GM21619 (cell line): ENCODE measurements at regions not wholly inside any gene's neighbourhood (a gene's known extent, or its start where the extent isn't known, plus 50 kb on each side); places are given as distances from the start of the nearest gene placed in this dataset.
"Not testable (repeated sequence)": the region's sequence is repeated elsewhere in the genome, so short reads cannot be mapped to it uniquely, and the experiment has no call there.

Experiments used
- ATAC-seq: cut with Tn5 transposase; IDR thresholded peaks from one replicate; pipeline ENCODE4 v1.9.1; 2021; ENCODE audit not compliant: unreplicated experiment

GRCh38 chr1:69058454-69058853 lies 509.3 kb upstream of the LRRC7 start:
- no peak for ATAC-seq

- ATAC-seq = no peak
These were observed 496.9 kb upstream of the LRRC7 start for GRCh38 chr1:69070660-69071373.

GRCh38 chr1:69073176-69073575 lies 494.5 kb upstream of the LRRC7 start:
- ATAC-seq = no peak

- no peak for ATAC-seq
These were observed 491.1 kb upstream of the LRRC7 start for GRCh38 chr1:69076631-69077030.

- no peak for ATAC-seq
These were observed 490.5 kb upstream of the LRRC7 start for GRCh38 chr1:69077198-69077597.

GRCh38 chr1:69077633-69078032 lies 490.1 kb upstream of the LRRC7 start:
- ATAC-seq = no peak

GRCh38 chr1:69081668-69082067 lies 486.1 kb upstream of the LRRC7 start:
- no peak for ATAC-seq

GRCh38 chr1:69082312-69082711 lies 485.4 kb upstream of the LRRC7 start:
- no peak for ATAC-seq

GRCh38 chr1:69086148-69086547 lies 481.6 kb upstream of the LRRC7 start:
- no peak for ATAC-seq

- no peak for ATAC-seq
These were observed 479.2 kb upstream of the LRRC7 start for GRCh38 chr1:69088571-69088970.

- ATAC-seq = no peak
These were observed 477.6 kb upstream of the LRRC7 start for GRCh38 chr1:69090170-69090569.

GRCh38 chr1:69090752-69091151 lies 477.0 kb upstream of the LRRC7 start:
- ATAC-seq = no peak

GRCh38 chr1:69102058-69102457 lies 465.7 kb upstream of the LRRC7 start:
- ATAC-seq = not testable (repeated sequence)

GRCh38 chr1:69103213-69103612 lies 464.5 kb upstream of the LRRC7 start:
- no peak for ATAC-seq

- no peak for ATAC-seq
These were observed 463.9 kb upstream of the LRRC7 start for GRCh38 chr1:69103705-69104385.

- no peak for ATAC-seq
These were observed 462.8 kb upstream of the LRRC7 start for GRCh38 chr1:69104894-69105293.

- ATAC-seq = no peak
These were observed 458.4 kb upstream of the LRRC7 start for GRCh38 chr1:69109277-69109676.

- ATAC-seq = no peak
These were observed 456.9 kb upstream of the LRRC7 start for GRCh38 chr1:69110851-69111250.

GRCh38 chr1:69120126-69120741 lies 447.5 kb upstream of the LRRC7 start:
- ATAC-seq = not testable (repeated sequence)

GRCh38 chr1:69120817-69121216 lies 446.9 kb upstream of the LRRC7 start:
- ATAC-seq = no peak

GRCh38 chr1:69121723-69122122 lies 446.0 kb upstream of the LRRC7 start:
- no peak for ATAC-seq

- ATAC-seq = no peak
These were observed 445.3 kb upstream of the LRRC7 start for GRCh38 chr1:69122373-69122772.
